ENCODE measurements at regions not wholly inside any gene's neighbourhood (a gene's known extent, or its start where the extent isn't known, plus 50 kb on each side); places are given as distances from the start of the nearest gene placed in this dataset.

- TF ChIP-seq POLR2A (IDR thresholded peaks at IDR 0.05) (no peak), CTCF (IDR thresholded peaks at IDR 0.05) (no peak)
Observed at GRCh38 chr18:56299740-56300139, 338.7 kb downstream of the TXNL1 start.
